ENCODE measurements at regions not wholly inside any gene's neighbourhood (a gene's known extent, or its start where the extent isn't known, plus 50 kb on each side); places are given as distances from the start of the nearest gene placed in this dataset.

- Histone ChIP-seq H3K4me2 (no peak overlapping the region), H3K27ac (no peak overlapping the region), H3K9me3 (no peaks in the 10 kb centered on the region), H3K4me3 (no peak overlapping the region), H3K4me1 (no peaks in the 10 kb centered on the region)
- DNase-seq (ENCODE audit: low read depth in 1 of 2, low spot score in 1 of 2) (no peak), ATAC-seq (no peak), FAIRE-seq (no peak)
- CTCF ChIA-PET = no interaction called here
- 0% methylated on average over 1 of the region's 1 CpG for WGBS (ENCODE audit: missing lambda C conversion rate)
- TF ChIP-seq RCOR1 (IDR thresholded peaks at IDR 0.05; ENCODE audit: low read depth, low read length) (no peak), EHMT2 (IDR thresholded peaks at IDR 0.05; ENCODE audit: low read depth) (no peak), SREBF2 (IDR thresholded peaks at IDR 0.05) (no peak), RAD21 (conservative IDR thresholded peaks at IDR 0.05 in 1 of 2, IDR thresholded peaks at IDR 0.05 in 1 of 2) (no peak), HOXB13 (CRISPR knock-in tag; IDR thresholded peaks at IDR 0.05; ENCODE audit: low read depth) (no peak), CHD2 (IDR thresholded peaks at IDR 0.05; ENCODE audit: low read length, partially characterized antibody) (no peak), NFE2L2 (conservative IDR thresholded peaks at IDR 0.05; ENCODE audit: low read length) (no peak), ZNF302 (CRISPR knock-in tag; IDR thresholded peaks at IDR 0.05) (no peak), POLR2A (IDR thresholded peaks at IDR 0.05; ENCODE audit: low read length) (no peak), PHF8 (IDR thresholded peaks at IDR 0.05; ENCODE audit: borderline replicate concordance, low read depth) (no peak), RFX5 (IDR thresholded peaks at IDR 0.05) (no peak), KDM1A (IDR thresholded peaks at IDR 0.05; ENCODE audit: low read depth) (no peak), ESRRA (IDR thresholded peaks at IDR 0.05; ENCODE audit: borderline replicate concordance, low read length) (no peak), HDAC2 (IDR thresholded peaks at IDR 0.05) (no peak), CHD4 (IDR thresholded peaks at IDR 0.05; ENCODE audit: borderline replicate concordance) (no peak), USF2 (IDR thresholded peaks at IDR 0.05) (no peak)
- TF ChIP-seq, protein P1, sequence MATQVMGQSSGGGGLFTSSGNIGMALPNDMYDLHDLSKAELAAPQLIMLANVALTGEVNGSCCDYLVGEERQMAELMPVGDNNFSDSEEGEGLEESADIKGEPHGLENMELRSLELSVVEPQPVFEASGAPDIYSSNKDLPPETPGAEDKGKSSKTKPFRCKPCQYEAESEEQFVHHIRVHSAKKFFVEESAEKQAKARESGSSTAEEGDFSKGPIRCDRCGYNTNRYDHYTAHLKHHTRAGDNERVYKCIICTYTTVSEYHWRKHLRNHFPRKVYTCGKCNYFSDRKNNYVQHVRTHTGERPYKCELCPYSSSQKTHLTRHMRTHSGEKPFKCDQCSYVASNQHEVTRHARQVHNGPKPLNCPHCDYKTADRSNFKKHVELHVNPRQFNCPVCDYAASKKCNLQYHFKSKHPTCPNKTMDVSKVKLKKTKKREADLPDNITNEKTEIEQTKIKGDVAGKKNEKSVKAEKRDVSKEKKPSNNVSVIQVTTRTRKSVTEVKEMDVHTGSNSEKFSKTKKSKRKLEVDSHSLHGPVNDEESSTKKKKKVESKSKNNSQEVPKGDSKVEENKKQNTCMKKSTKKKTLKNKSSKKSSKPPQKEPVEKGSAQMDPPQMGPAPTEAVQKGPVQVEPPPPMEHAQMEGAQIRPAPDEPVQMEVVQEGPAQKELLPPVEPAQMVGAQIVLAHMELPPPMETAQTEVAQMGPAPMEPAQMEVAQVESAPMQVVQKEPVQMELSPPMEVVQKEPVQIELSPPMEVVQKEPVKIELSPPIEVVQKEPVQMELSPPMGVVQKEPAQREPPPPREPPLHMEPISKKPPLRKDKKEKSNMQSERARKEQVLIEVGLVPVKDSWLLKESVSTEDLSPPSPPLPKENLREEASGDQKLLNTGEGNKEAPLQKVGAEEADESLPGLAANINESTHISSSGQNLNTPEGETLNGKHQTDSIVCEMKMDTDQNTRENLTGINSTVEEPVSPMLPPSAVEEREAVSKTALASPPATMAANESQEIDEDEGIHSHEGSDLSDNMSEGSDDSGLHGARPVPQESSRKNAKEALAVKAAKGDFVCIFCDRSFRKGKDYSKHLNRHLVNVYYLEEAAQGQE (IDR thresholded peaks at IDR 0.05) = no peak
- TF ChIP-seq, protein P2, sequence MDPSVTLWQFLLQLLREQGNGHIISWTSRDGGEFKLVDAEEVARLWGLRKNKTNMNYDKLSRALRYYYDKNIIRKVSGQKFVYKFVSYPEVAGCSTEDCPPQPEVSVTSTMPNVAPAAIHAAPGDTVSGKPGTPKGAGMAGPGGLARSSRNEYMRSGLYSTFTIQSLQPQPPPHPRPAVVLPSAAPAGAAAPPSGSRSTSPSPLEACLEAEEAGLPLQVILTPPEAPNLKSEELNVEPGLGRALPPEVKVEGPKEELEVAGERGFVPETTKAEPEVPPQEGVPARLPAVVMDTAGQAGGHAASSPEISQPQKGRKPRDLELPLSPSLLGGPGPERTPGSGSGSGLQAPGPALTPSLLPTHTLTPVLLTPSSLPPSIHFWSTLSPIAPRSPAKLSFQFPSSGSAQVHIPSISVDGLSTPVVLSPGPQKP (IDR thresholded peaks at IDR 0.05; ENCODE audit: low read depth, low read length) = no peak
- POLR2A ChIA-PET = no interaction called here
Observed at GRCh38 chr18:51865538-51865937, 474.5 kb upstream of the DCC start.

DNA sequence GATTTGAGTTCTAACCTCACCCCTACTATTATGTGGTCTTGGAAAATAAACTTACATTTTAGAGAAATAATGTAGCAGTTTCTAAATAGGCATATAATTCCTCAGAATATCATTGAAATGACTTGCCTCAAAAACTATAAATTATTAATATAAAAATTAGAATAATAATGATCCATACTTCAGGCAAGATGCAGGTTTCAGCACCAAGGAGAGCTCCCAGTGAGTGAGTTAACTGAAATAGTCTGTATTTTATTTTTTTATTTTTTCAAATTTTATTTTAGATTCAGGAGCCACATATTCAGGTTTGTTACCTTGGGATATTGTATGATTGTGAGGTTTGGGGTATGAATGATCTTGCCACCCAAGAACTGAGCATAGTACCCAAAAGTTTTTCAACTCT, 472.2 kb upstream of the DCC start:
- TF ChIP-seq, protein P1 (IDR thresholded peaks at IDR 0.05) = peak; percentile 56
- TF ChIP-seq CEBPB (IDR thresholded peaks at IDR 0.05) = no peak
- no peak overlapping the region for H3K4me2 ChIP-seq
- CTCF ChIA-PET = no interaction called here
- ATAC-seq = no peak
- POLR2A ChIA-PET = no interaction called here
- H3K4me3 ChIP-seq = no peak overlapping the region
- DNase-seq (ENCODE audit: low read depth in 1 of 2, low spot score in 1 of 2) = no peak
- H3K9me3 ChIP-seq = no peaks in the 10 kb centered on the region
- H3K4me1 ChIP-seq = no peaks in the 10 kb centered on the region
- no peak for FAIRE-seq
- H3K27ac ChIP-seq = no peak overlapping the region

All from A549 (cell line).